Activated CD4-positive, alpha-beta T cell treated with anti-CD3 and anti-CD28 coated beads, Interleukin-2, Interleukin-6, amounts not matched to agents 100 ng/mL and 50 ng/mL, durations not matched to agents 16 hours and 8 hours (primary cell): ENCODE measurements at regions not wholly inside any gene's neighbourhood (a gene's known extent, or its start where the extent isn't known, plus 50 kb on each side); places are given as distances from the start of the nearest gene placed in this dataset.

Experiments used
- DNase-seq: peaks from one replicate; pipeline ENCODE4 v3.0.0-alpha.2; 2020

DNA sequence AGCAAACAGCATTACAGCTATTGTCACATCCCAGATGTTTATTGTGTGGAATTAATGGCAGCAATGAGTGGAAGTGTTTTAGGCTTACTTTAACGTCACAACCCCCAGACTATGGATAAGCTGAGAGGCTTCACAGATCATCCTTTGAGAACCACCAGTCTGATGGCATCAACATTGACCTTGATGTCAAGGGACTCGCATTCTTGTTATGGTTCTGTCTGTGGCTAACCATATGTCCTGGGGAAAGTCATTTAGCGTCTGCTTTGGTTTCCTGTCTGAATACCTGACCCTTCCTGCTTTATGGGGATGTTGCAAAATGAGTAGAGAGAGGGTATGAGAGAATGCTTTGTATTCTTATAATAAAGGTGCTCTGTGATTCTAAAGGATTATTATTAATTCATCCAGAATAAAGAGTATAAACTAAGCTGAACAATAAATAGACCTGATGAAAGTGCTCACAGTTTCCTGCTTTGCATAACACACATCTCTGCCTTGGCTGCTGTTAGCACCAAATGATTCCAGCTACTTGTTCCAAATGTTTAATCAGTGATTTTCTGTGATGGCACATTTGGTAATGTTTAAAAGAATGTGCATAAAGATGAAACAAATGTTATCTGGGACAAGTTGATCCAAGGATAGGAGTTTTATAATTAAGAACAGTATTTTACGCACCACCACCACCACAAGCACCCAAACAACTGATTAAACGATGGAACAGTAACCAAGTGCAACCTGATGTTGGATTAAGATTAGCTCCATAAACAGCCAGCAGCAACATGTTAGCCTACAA lies 116.9 kb upstream of the LRIG3 start:
- DNase-seq: no peak

DNA sequence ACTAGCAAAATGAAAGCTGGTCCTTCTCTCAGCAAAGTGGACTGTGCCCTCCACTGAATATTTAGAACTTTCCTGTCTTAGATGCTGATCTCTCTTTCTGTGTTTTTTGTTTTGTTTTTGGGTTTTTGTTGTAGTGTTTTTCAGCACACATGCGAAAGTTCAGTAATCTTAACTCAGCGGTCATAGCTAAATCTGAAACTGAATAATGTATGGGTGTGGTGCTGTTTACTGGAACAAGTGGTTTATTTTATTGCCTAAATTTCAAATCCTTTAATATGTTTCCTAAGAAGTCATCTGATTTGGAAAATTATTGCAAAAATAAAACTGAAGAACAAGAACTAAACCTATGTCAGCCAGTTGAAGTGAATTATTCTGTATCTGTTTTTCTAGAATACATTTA lies 116.0 kb upstream of the LRIG3 start:
- DNase-seq: no peak

DNA sequence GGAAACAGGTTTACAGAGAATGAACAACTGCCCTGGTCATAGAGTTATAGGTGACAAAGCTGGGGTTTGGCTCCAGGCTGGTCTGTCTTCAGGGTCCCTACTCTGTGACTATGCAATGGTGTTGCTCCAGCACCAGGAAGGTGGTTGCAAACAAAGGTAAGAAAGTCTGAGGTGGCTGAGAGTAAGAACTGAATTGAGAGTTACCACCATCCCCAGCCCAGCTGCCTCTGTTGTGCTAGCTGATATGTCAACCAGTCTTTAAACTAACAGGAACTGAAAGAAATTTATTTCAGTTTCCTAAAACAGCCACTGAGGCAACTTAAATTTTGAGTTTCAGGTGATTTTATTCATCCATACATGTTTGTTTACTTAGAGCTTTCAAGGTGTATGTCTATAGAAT lies 111.0 kb upstream of the LRIG3 start:
- no peak for DNase-seq

DNA sequence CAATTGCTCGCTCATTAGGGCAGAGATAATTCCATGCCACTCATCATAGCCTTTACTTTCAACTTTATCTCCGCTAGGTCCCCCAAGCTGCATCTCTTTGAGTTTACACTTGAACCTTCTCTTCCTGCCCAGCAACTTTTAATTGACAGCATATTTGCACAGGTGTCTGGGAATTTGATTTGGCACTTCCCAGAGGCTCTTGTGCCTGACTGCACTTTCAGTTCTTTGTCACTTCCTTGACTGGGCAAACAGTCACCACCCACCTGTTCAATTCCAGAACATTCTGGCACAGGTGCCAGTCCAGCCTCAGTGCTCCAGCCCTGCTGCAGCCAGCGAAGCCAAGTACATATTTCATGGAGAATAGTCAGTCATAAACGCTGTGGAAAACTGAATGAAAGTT lies 110.1 kb upstream of the LRIG3 start:
- no peak for DNase-seq

DNA sequence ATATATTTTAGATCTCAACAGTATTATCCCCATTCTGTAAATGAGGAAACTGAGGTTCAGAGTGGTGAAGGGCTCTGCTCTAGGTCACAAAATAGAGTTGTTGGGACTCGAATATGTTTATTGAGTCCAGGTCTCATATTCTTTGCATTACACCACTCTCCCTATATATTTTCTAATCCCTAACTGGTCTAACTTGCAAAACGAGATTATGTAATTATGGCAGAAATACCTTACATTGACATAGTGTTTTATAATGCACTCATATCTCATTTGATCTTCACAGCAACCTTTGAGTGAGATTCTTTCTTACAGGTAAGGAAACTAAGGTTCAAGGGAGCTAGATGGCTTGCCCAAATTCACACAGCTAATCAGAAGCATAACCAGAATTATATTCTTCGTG lies 106.9 kb upstream of the LRIG3 start:
- DNase-seq: no peak

- no peak for DNase-seq
Measured at GRCh38 chr12:59023861-59024424, 103.6 kb upstream of the LRIG3 start.

GRCh38 chr12:59020073-59020946 lies 100.0 kb upstream of the LRIG3 start:
- no peak for DNase-seq

DNA sequence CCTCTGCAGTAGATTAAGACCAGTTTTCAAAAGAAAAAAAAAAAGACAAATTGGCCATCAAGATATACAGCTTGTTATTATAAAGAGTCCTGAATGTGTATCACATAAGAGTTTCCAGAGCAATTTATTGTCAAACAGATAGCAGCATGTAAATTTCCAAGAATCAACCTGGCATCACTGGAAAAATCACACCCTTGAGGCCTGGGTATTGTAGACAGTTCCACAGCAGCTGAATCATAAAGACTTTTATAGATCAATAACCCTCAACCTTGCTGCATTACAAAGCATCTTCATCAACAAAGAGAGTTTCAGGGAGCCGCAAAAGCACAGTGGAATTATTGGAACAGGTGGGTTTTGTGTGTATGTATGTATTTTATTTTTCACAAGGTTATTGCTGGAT lies 94.6 kb upstream of the LRIG3 start:
- DNase-seq: no peak

DNA sequence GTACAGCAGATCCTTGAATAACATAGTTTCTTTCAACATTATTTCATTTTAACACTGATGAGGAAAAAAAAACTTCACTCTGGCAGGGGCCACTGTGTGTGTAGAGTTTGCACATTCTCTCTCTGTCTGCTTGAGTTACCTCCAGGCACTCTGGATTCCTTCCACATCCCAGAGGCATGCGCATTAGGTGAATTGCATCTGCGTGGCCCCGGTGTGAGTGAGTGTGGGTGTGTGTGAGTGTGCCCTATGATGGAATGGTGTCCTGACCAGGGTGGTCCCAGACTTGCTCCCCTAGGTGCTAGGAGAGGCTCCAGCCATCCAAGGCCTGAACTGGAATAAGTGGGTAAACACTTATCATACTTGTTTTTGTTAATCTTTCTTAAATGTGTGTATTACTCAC lies 90.6 kb upstream of the LRIG3 start:
- DNase-seq: no peak

DNA sequence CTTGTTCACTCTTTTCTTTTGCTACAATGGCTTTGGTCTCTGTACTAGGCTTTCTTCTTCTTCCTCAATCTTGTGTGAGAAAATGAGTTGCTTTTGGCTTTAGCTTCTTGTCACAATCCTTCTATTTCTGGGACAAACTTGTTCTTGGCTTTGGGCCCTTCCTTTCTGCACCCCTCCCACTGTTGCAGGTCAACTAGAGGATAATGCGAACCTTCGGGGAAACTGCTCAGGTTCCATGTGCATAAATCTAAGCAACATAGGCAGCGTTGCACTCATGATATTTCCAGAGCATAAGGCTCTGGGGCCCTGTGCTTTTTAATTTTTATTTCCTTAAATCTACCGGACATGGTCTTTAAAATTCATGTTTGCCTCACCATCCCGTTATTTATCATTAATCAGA lies 89.8 kb upstream of the LRIG3 start:
- no peak for DNase-seq

DNA sequence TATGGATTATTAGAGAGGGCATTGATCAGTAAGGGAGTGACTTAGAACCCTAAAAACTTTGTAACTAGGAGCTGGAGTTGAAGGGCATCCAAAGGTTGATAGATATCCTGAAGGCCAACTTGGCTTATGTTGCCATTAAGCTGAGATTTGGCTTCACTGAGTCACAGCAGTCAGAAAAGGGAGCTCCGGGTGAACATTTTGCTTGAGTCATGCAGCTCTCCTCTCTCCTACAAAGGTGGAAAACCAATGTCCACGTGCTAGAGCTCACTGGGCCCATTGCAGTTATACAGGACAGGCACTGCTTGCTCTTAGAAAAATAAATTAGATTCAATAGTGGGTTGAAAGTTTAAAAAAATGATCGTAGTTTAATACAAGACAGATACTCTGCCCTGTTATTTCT lies 87.3 kb upstream of the LRIG3 start:
- DNase-seq: no peak

GRCh38 chr12:59005193-59005955 lies 85.1 kb upstream of the LRIG3 start:
- no peak for DNase-seq

DNA sequence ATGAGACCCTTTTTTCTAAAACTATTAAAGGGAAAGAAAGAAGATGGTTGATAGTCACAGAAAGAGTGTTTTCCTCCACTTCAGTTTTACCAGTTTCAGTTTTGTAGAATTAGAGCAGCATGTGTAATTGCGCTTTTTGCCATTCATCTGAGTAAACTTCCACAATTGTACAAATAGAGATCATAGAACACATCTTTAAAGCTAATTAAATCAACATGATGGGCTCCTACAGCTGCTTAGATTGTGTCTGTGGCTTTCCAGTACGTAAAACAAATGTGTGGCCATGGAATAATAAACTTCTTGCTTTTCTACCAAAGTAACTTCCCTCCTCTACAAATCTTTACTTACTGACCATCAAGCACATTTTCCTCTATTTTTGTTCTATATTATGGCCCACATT lies 84.2 kb upstream of the LRIG3 start:
- no peak for DNase-seq

DNA sequence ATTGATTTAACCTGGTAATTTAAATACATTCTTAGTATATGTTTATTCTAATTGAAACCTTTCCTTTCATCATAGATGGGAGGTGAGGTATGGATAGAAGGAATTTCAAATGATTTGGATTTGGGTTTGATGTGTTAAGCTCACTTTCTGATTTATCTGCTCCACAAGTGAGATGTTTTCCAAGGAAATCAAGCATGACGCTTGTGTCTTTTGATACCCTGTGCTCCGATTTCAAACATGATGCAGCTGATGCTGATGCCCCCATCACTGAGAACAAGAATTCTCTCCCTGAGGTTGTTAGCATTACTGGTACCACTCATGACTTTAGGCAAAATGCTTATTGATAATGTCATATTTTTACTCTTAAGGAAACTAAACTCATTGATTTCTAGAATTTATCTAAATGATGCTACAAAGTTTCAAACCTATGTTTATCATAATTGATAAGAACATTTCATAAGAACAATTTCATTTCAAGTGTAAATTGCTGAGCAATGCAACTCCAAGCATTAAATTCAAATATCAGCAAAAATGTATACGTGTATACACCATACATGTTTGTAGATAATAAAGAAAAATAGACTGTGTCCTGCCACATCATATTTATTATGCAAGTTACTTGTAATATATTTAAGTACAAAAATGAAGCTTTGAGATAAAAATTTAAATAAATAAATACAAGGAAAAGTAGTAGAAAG lies 75.5 kb upstream of the LRIG3 start:
- DNase-seq: no peak

DNA sequence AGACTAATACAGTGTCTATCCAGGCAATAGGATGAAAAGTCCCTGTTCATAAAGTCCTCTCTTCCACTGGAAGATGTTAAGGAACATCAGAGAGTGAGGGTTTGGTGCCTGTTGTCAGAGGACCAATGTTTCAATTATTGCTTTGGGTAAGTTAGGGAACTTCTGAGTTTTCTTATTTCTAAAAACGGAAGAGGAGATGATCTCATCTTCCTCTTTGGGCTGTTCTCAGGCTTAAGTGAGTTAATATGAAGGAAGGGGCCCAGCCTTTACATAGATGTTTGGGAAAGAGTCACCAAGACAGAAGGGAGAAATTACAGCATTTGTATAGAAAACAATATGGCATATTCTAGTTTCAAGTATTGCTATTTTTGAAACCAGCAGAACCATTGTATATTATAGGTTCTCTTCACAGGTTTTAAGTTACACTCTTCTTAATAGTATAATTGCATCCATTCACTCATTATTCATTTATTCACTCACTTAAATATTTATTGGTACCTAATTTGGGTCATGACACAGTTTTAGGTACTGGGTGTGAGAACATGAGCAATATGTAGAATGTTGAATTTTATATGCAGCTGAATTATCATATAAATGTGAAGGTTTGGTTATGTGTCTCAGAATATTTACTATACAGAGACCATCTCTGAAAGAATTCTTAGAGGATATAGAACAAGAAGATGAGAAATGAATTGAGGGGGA lies 68.5 kb upstream of the LRIG3 start:
- no peak for DNase-seq

- no peak for DNase-seq
Measured at GRCh38 chr12:58981961-58982360, 61.7 kb upstream of the LRIG3 start.

- no peak for DNase-seq
Measured at GRCh38 chr12:58980768-58981167, 60.5 kb upstream of the LRIG3 start.

DNA sequence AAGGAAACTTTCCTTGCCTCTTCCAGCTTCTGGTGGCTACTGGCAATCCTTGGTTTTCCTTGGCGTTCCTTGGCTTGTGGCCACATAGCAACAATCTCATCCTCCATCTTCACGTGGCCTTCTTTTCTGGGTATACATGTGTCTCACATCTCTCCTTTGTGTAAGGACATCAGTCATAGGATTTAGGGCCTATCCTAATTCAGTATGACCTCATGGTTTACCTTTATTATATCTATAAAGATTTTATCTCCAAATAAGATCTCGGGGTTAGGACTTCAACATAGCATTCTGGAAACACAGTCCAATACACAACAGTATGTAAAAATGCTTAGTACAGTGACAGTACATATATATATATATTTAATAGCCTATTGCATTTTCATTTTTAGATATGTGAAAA lies 58.4 kb upstream of the LRIG3 start:
- no peak for DNase-seq

DNA sequence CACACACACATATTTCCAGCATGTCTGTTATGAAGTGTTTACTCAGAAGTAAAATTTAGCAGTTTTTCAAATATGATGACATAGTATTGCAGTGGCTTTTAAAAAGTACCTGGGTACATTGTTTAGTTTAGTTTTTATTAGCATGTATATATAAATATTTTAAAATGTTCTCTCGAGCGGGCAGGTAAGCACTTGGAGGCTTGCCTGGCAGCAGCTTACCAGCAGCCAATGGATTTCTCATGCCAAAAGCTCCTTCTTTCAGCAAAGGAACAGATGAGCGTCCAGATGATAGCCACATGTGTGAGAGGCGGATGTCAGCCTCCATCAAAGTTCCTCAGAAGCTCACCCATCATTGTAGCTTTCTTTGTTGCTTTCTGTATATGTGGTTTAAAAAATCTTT lies 57.2 kb upstream of the LRIG3 start:
- DNase-seq: no peak

- DNase-seq: no peak
Measured at GRCh38 chr12:58976146-58976545, 55.8 kb upstream of the LRIG3 start.
